Fibroblast of lung (primary cell): ENCODE measurements at regions not wholly inside any gene's neighbourhood (a gene's known extent, or its start where the extent isn't known, plus 50 kb on each side); places are given as distances from the start of the nearest gene placed in this dataset.

Experiments used
- EZH2 ChIP-seq: IDR thresholded peaks from 2 replicates; pipeline ENCODE4 v1.5.1; 2012; ENCODE audit warnings: low read length, control low read depth, mild to moderate bottlenecking; ENCODE audit errors: missing control alignments
- TF ChIP-seq, protein P1 (sequence below), 2 donors: IDR thresholded peaks in 1 of 2; conservative IDR thresholded peaks in 1 of 2; 1 replicate in 1 of 2; 2 replicates in 1 of 2; pipeline ENCODE4 v1.5.1; 2011 to 2012; ENCODE audit warnings: low read length in 2 of 2, control low read depth in 1 of 2, inconsistent platforms in 1 of 2, low read depth in 1 of 2, mild to moderate bottlenecking in 1 of 2

DNA sequence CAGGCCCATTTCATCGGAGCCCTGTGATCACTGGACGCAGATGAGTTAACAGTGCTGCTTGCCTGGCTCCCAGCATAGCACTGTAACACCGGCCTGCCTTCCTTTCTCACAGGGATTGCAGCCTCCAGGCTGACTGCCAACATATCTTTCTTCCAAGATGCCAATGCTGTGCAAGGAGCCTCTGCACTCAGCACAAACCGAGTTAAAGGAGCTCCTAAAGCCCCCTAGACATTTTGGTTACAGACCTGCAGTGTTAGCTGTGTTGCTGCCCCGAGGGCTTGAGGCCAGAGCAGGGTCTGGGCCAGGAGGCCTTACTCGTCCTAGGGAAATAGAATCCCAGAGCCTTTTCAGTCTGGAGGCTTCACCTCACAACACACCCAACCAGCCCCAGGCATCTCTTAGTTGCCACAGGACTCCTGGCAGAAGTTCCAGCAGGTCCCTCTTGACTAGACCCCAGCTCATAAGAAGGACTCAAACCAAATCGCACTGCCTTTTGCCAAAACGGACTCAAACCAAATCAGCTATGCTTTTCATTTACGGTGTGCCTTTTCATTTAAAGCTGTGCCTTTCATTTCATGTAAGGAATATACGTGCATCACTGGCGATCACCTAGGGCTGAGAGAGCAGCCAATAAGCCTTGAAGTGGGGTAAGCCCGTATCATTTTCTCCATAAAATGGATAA is 58.4 kb upstream of the EML4 start:
- TF ChIP-seq, protein P1, sequence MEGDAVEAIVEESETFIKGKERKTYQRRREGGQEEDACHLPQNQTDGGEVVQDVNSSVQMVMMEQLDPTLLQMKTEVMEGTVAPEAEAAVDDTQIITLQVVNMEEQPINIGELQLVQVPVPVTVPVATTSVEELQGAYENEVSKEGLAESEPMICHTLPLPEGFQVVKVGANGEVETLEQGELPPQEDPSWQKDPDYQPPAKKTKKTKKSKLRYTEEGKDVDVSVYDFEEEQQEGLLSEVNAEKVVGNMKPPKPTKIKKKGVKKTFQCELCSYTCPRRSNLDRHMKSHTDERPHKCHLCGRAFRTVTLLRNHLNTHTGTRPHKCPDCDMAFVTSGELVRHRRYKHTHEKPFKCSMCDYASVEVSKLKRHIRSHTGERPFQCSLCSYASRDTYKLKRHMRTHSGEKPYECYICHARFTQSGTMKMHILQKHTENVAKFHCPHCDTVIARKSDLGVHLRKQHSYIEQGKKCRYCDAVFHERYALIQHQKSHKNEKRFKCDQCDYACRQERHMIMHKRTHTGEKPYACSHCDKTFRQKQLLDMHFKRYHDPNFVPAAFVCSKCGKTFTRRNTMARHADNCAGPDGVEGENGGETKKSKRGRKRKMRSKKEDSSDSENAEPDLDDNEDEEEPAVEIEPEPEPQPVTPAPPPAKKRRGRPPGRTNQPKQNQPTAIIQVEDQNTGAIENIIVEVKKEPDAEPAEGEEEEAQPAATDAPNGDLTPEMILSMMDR (conservative IDR thresholded peaks at IDR 0.05 in 1 of 2, IDR thresholded peaks at IDR 0.05 in 1 of 2; ENCODE audit: low read depth in 1 of 2, low read length in 2 of 2): no peak
- TF ChIP-seq EZH2: no peak
